Osteocyte (in vitro differentiated cells): ENCODE measurements at regions not wholly inside any gene's neighbourhood (a gene's known extent, or its start where the extent isn't known, plus 50 kb on each side); places are given as distances from the start of the nearest gene placed in this dataset.
"Not testable (repeated sequence)": the region's sequence is repeated elsewhere in the genome, so short reads cannot be mapped to it uniquely, and the experiment has no call there.

ENCODE experiments used
- DNase-seq: peaks from one replicate; pipeline ENCODE4 v3.0.0; 2021; ENCODE audit warnings: mixed read lengths; ENCODE audit not compliant: unreplicated experiment; ENCODE audit errors: extremely low spot score
- H3K27ac Mint-ChIP-seq: one replicate; pipeline ENCODE4 v1.8.0; 2021; ENCODE audit warnings: mild to moderate bottlenecking, mixed read lengths; ENCODE audit not compliant: unreplicated experiment
- H3K27me3 Mint-ChIP-seq: one replicate; pipeline ENCODE4 v1.8.0; 2021; ENCODE audit warnings: mixed read lengths; ENCODE audit not compliant: unreplicated experiment
- H3K36me3 Mint-ChIP-seq: one replicate; pipeline ENCODE4 v1.8.0; 2021; ENCODE audit warnings: mixed read lengths; ENCODE audit not compliant: unreplicated experiment
- H3K4me1 Mint-ChIP-seq: one replicate; pipeline ENCODE4 v1.8.0; 2021; ENCODE audit warnings: mixed read lengths; ENCODE audit not compliant: unreplicated experiment
- H3K4me3 Mint-ChIP-seq: one replicate; pipeline ENCODE4 v1.8.0; 2021; ENCODE audit warnings: mild to moderate bottlenecking, moderate library complexity, mixed read lengths; ENCODE audit not compliant: unreplicated experiment
- H3K9me3 Mint-ChIP-seq: one replicate; pipeline ENCODE4 v1.8.0; 2021; ENCODE audit warnings: mixed read lengths; ENCODE audit not compliant: unreplicated experiment
- CTCF ChIP-seq: fragments of 200-600 bp; sonication (generic); IDR thresholded peaks from 2 replicates; pipeline ENCODE4 v1.5.0; 2021; ENCODE audit warnings: antibody characterized with exemption, mild to moderate bottlenecking, moderate library complexity

- H3K36me3 Mint-ChIP-seq, result peaks cover 21% of the 10 kb centered on the region
- no peak for DNase-seq
- no peaks in the 10 kb centered on the region for H3K9me3 Mint-ChIP-seq
- peaks cover 47% of the 10 kb centered on the region for H3K4me1 Mint-ChIP-seq
- H3K27me3 Mint-ChIP-seq, result no peaks in the 10 kb centered on the region
- TF ChIP-seq CTCF, result no peak
- H3K4me3 Mint-ChIP-seq, result no peak overlapping the region
- H3K27ac Mint-ChIP-seq, result no peak overlapping the region
Observed at GRCh38 chr17:20916383-20916782, 126.4 kb downstream of the USP22 start.

- DNase-seq, H3K27me3 Mint-ChIP-seq, H3K27ac Mint-ChIP-seq, H3K4me3 Mint-ChIP-seq, H3K9me3 Mint-ChIP-seq: not testable (repeated sequence)
- peaks cover 19% of the 10 kb centered on the region for H3K36me3 Mint-ChIP-seq
- H3K4me1 Mint-ChIP-seq, result peaks cover 59% of the 10 kb centered on the region
Observed at GRCh38 chr17:20917610-20918306, 125.1 kb downstream of the USP22 start.

GRCh38 chr17:20920095-20920814, 122.6 kb downstream of the USP22 start:
- H3K27ac Mint-ChIP-seq, result peak overlapping the region; percentile 96
- H3K4me1 Mint-ChIP-seq, result peaks cover 71% of the 10 kb centered on the region
- no peak for DNase-seq
- H3K4me3 Mint-ChIP-seq, result peak overlapping the region; percentile 7
- peaks cover 24% of the 10 kb centered on the region for H3K36me3 Mint-ChIP-seq
- no peaks in the 10 kb centered on the region for H3K9me3 Mint-ChIP-seq
- H3K27me3 Mint-ChIP-seq, result no peaks in the 10 kb centered on the region
- TF ChIP-seq CTCF, result no peak

GRCh38 chr17:20920815-20921199, 122.0 kb downstream of the USP22 start:
- DNase-seq, result no peak
- Mint-ChIP-seq H3K4me3 (peak overlapping the region; percentile 61), H3K27ac (peak overlapping the region; percentile 96), H3K36me3 (peaks cover 24% of the 10 kb centered on the region), H3K9me3 (no peaks in the 10 kb centered on the region), H3K4me1 (peaks cover 76% of the 10 kb centered on the region), H3K27me3 (no peaks in the 10 kb centered on the region)
- no peak for TF ChIP-seq CTCF

GRCh38 chr17:20922128-20922670, 120.6 kb downstream of the USP22 start:
- TF ChIP-seq CTCF, result no peak
- H3K4me1 Mint-ChIP-seq, result peaks cover 79% of the 10 kb centered on the region
- peak overlapping the region; percentile 96 for H3K27ac Mint-ChIP-seq
- no peaks in the 10 kb centered on the region for H3K9me3 Mint-ChIP-seq
- DNase-seq, result no peak
- no peaks in the 10 kb centered on the region for H3K27me3 Mint-ChIP-seq
- peaks cover 15% of the 10 kb centered on the region for H3K36me3 Mint-ChIP-seq
- peak overlapping the region; percentile 14 for H3K4me3 Mint-ChIP-seq
